Endodermal cell (in vitro differentiated cells): ENCODE measurements at regions not wholly inside any gene's neighbourhood (a gene's known extent, or its start where the extent isn't known, plus 50 kb on each side); places are given as distances from the start of the nearest gene placed in this dataset.

Source experiments
- DNase-seq: peaks from one replicate; pipeline ENCODE4 v3.0.0-alpha.2; 2017
- H3K27ac ChIP-seq: 2 replicates; pipeline ENCODE4 v1.5.1; 2013; ENCODE audit warnings: mild to moderate bottlenecking, low read depth, low read length, moderate library complexity
- H3K27me3 ChIP-seq: 2 replicates; pipeline ENCODE4 v1.6.1; 2013; ENCODE audit warnings: mild to moderate bottlenecking, low read length, moderate library complexity; ENCODE audit not compliant: insufficient read depth, control insufficient read depth, poor library complexity, severe bottlenecking
- H3K36me3 ChIP-seq: 2 replicates; pipeline ENCODE4 v1.7.0; 2013; ENCODE audit warnings: mild to moderate bottlenecking, low read length, moderate library complexity; ENCODE audit not compliant: control insufficient read depth, insufficient read depth
- H3K4me1 ChIP-seq: one replicate; pipeline ENCODE4 v1.7.0; 2013; ENCODE audit warnings: low read length; ENCODE audit not compliant: control insufficient read depth, insufficient read depth
- H3K4me3 ChIP-seq: 2 replicates; pipeline ENCODE4 v1.5.1; 2013; ENCODE audit warnings: mild to moderate bottlenecking, low read length, moderate library complexity
- H3K9ac ChIP-seq: 2 replicates; pipeline ENCODE4 v1.6.1; 2013; ENCODE audit warnings: mild to moderate bottlenecking, low read length, moderate library complexity; ENCODE audit not compliant: poor library complexity, severe bottlenecking; ENCODE audit errors: extremely low read depth
- H3K9me3 ChIP-seq: 2 replicates; pipeline ENCODE4 v1.6.1; 2013; ENCODE audit warnings: mild to moderate bottlenecking, low read length, moderate library complexity; ENCODE audit not compliant: control insufficient read depth
- H3K27ac Mint-ChIP-seq: 2 replicates; pipeline ENCODE4 v1.8.0; 2020; ENCODE audit warnings: mixed read lengths
- H3K27me3 Mint-ChIP-seq: 2 replicates; pipeline ENCODE4 v1.8.0; 2021; ENCODE audit warnings: mild to moderate bottlenecking, mixed read lengths; ENCODE audit not compliant: insufficient read depth
- H3K36me3 Mint-ChIP-seq: 2 replicates; pipeline ENCODE4 v1.8.0; 2020; ENCODE audit warnings: low read depth, mixed read lengths
- H3K4me1 Mint-ChIP-seq: 2 replicates; pipeline ENCODE4 v1.8.0; 2020; ENCODE audit warnings: mixed read lengths
- H3K4me3 Mint-ChIP-seq: 2 replicates; pipeline ENCODE4 v1.8.0; 2020; ENCODE audit warnings: mild to moderate bottlenecking, moderate library complexity, mixed read lengths
- H3K9me3 Mint-ChIP-seq: 2 replicates; pipeline ENCODE4 v1.8.0; 2020; ENCODE audit warnings: mild to moderate bottlenecking, mixed read lengths
- CTCF ChIP-seq: fragments of 200-600 bp; sonication (generic); conservative IDR thresholded peaks from 2 replicates; pipeline ENCODE4 v1.5.0; 2021; ENCODE audit warnings: antibody characterized with exemption, mild to moderate bottlenecking
- WGBS, 2 experiments: methylation state at CpG; one replicate each; pipeline versions ENCODE4 v1.1.5 to v1.1.7; 2013; ENCODE audit warnings: missing lambda C conversion rate in 2 of 2, mixed read lengths in 1 of 2; ENCODE audit not compliant: insufficient coverage in 1 of 2, insufficient read length in 1 of 2; 5-methylcytosine and 5-hydroxymethylcytosine counted together

GRCh38 chr2:34005901-34006300, 406.8 kb upstream of the FAM98A start:
- Histone ChIP-seq H3K27me3 (no peaks in the 10 kb centered on the region), H3K4me1 (no peaks in the 10 kb centered on the region), H3K4me3 (no peak overlapping the region), H3K9ac (no peak overlapping the region), H3K9me3 (no peaks in the 10 kb centered on the region), H3K36me3 (no peaks in the 10 kb centered on the region), H3K27ac (no peak overlapping the region)
- Mint-ChIP-seq H3K27ac (no peak overlapping the region), H3K27me3 (no peaks in the 10 kb centered on the region), H3K4me3 (no peak overlapping the region), H3K4me1 (no peaks in the 10 kb centered on the region), H3K36me3 (no peaks in the 10 kb centered on the region), H3K9me3 (no peaks in the 10 kb centered on the region)
- WGBS, 2 experiments = 85% methylated on average over 2 of the region's 3 CpGs; no CpG with 5 or more reads in 1 of the 2 experiments
- TF ChIP-seq CTCF = no peak
- DNase-seq = no peak

GRCh38 chr2:34004936-34005335, 405.8 kb upstream of the FAM98A start:
- no peak overlapping the region for H3K4me3 Mint-ChIP-seq
- no peaks in the 10 kb centered on the region for H3K4me1 ChIP-seq
- no peaks in the 10 kb centered on the region for H3K36me3 Mint-ChIP-seq
- no peak for DNase-seq
- no peaks in the 10 kb centered on the region for H3K9me3 Mint-ChIP-seq
- no peak overlapping the region for H3K9ac ChIP-seq
- H3K27ac ChIP-seq = no peak overlapping the region
- no peaks in the 10 kb centered on the region for H3K4me1 Mint-ChIP-seq
- no peaks in the 10 kb centered on the region for H3K36me3 ChIP-seq
- no peaks in the 10 kb centered on the region for H3K27me3 Mint-ChIP-seq
- no peak for TF ChIP-seq CTCF
- no peak overlapping the region for H3K27ac Mint-ChIP-seq
- WGBS, 2 experiments = 84 to 91% methylated on average over 4 to 6 of the region's 6 CpGs
- H3K27me3 ChIP-seq = no peaks in the 10 kb centered on the region
- H3K4me3 ChIP-seq = no peak overlapping the region
- H3K9me3 ChIP-seq = no peaks in the 10 kb centered on the region

- 91 to 95% methylated on average over 3 to 4 of the region's 4 CpGs for WGBS, 2 experiments
- TF ChIP-seq CTCF = no peak
- Histone ChIP-seq H3K27ac (no peak overlapping the region), H3K4me1 (no peaks in the 10 kb centered on the region), H3K9me3 (no peaks in the 10 kb centered on the region), H3K9ac (no peak overlapping the region), H3K27me3 (no peaks in the 10 kb centered on the region), H3K4me3 (no peak overlapping the region), H3K36me3 (no peaks in the 10 kb centered on the region)
- H3K9me3 Mint-ChIP-seq = no peaks in the 10 kb centered on the region
- H3K4me1 Mint-ChIP-seq = no peaks in the 10 kb centered on the region
- no peak overlapping the region for H3K27ac Mint-ChIP-seq
- no peak overlapping the region for H3K4me3 Mint-ChIP-seq
- H3K36me3 Mint-ChIP-seq = no peaks in the 10 kb centered on the region
- no peaks in the 10 kb centered on the region for H3K27me3 Mint-ChIP-seq
- no peak for DNase-seq
Measured at GRCh38 chr2:34003795-34004194, 404.7 kb upstream of the FAM98A start.
